GM20000 (cell line): ENCODE measurements at regions not wholly inside any gene's neighbourhood (a gene's known extent, or its start where the extent isn't known, plus 50 kb on each side); places are given as distances from the start of the nearest gene placed in this dataset.

Experiments
- DNase-seq: peaks from one replicate; pipeline ENCODE4 v3.0.0; 2012; ENCODE audit warnings: low spot score
- TF ChIP-seq, protein P1 (sequence below): IDR thresholded peaks from 2 replicates; pipeline ENCODE4 v1.5.1; 2012; ENCODE audit warnings: mild to moderate bottlenecking, control low read depth; ENCODE audit errors: extremely low read depth, missing control alignments

DNA sequence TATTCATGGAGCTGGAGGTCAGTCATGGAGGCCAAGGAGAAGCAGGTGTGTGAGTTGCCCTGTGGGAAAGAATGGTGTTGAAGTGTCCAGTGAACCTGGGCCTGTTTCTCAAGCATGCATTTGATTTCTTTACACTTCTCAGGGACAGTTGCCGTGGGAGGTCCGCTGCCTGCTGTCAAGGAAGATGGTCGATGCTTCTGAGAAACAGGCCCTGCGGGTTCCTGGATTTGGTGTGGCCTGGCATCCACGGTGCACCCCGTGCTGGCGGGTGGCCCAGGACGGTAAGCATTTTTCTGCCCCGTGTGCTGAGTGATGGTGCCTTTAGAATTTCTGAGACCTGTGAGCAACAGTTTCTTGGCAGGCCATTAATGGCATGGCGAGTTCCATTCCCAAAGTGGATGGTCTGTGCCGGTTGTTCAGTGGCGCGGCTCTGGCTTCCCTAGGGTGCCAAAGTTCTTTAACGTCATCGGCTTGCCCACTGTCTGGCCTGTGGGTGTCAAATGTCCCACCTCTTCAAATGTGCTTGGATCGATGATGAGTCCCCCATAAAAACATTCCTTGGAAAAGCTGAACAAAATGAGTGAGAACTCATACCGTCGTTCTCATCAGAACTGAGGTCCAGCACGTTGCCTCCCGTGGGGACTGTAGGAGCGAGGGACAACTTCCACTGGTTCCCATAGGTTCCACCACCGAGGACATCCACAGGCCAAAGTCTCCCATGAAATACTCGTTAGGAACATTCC is 107.2 kb downstream of the SNRPN start:
- no peak for DNase-seq
- TF ChIP-seq, protein P1, sequence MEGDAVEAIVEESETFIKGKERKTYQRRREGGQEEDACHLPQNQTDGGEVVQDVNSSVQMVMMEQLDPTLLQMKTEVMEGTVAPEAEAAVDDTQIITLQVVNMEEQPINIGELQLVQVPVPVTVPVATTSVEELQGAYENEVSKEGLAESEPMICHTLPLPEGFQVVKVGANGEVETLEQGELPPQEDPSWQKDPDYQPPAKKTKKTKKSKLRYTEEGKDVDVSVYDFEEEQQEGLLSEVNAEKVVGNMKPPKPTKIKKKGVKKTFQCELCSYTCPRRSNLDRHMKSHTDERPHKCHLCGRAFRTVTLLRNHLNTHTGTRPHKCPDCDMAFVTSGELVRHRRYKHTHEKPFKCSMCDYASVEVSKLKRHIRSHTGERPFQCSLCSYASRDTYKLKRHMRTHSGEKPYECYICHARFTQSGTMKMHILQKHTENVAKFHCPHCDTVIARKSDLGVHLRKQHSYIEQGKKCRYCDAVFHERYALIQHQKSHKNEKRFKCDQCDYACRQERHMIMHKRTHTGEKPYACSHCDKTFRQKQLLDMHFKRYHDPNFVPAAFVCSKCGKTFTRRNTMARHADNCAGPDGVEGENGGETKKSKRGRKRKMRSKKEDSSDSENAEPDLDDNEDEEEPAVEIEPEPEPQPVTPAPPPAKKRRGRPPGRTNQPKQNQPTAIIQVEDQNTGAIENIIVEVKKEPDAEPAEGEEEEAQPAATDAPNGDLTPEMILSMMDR: no peak

DNA sequence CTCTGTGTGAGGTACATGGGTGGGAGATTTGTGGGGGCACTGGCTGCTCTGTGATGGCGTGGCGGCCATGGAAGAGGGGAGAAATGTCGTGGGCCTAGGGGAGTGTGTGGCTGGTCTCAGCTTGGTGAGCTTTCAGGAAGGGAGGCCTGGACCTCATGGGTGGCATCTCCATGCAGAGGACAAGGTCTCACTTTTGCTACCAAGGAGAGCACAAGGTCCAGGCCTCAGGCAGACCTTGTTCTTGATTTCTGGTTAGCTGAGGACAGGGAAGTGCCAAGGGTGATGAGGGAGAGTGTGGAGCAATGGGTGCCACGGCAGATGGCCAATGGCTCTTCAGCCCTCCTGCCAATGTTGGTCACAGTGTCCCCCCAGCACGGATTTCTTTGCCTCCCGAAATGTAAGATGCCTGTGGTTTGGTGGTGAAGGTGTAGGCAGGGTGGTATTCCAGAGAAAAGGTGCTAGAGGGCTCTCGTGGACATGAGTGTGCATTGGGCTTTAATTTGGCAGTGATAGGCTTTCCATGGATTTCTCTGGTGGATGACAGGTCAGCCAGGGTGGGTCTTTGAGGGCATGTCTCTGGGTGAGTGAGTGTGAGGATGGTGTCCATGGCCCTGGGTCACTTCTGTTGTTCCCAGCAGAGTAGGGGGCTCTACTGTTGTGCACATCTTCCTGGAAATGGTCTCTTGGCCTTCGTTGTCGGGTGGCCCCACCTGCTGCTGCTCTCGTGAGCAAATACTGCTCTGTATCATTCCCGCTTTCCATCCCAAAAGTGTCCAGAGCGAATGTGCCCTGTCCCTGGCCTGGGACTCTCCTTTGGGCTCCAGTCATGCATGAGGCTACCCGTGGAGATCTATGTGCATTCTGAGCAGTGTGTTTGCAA is 108.0 kb downstream of the SNRPN start:
- TF ChIP-seq, protein P1: no peak
- no peak for DNase-seq

DNA sequence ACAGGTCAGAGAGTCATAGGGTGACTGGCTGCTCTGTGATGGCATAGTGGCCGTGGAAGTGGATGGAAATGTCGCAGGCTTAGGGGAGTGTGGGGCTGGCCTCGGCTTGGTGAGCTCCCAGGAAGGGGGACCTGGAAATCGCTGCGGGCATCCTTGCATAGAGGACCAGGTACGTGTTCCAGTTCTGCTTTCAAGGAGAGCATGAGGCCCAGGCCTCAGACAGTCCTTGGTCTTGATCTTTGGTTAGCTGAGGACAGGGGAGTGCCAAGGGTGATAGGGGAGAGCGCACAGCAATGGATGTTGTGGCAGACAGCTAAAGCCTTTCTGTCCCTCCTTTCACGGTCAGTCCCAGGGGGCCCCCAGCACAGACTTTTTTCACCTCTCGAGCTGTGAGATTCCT is 110.5 kb downstream of the SNRPN start:
- TF ChIP-seq, protein P1: no peak
- DNase-seq: no peak

DNA sequence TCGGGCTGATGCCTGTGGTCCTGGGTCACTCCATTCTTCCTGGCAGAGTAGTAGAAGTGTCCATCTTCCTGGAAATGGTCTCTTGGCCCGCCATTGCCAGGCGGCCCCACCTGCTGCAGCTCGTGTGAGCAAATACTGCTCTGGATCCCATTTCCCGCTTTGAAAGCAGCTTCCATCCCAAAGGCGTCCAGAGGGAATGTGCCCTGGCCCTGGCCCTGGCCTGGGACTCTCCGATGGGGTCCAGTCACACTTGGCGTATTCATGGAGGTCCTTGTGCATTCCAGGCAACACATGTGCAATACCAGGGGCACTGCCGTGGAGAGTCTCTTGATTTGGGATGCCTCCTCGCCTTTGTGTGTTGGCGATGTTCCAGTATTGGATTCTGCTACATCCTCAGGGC is 111.1 kb downstream of the SNRPN start:
- TF ChIP-seq, protein P1: no peak
- no peak for DNase-seq

DNA sequence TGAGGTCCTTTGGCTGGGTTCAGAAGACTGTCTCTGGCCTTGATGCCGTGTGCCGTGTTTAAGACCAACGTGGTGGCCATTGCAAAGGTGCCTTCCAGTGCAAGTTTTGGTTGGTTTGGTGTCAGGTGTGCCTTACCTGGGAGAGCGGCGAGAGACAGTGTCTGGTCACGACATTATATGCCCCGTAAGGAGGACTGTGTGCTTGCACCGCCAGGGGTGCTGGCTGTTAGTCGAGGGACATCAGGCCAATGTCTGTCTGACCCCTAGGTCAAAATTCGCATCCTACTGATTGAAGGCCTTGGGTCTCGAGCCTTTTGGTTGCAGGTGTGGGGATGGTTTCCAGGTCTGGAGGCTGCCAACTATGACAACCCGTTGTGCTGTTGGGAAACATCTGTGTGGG is 111.9 kb downstream of the SNRPN start:
- no peak for DNase-seq
- TF ChIP-seq, protein P1: no peak

DNA sequence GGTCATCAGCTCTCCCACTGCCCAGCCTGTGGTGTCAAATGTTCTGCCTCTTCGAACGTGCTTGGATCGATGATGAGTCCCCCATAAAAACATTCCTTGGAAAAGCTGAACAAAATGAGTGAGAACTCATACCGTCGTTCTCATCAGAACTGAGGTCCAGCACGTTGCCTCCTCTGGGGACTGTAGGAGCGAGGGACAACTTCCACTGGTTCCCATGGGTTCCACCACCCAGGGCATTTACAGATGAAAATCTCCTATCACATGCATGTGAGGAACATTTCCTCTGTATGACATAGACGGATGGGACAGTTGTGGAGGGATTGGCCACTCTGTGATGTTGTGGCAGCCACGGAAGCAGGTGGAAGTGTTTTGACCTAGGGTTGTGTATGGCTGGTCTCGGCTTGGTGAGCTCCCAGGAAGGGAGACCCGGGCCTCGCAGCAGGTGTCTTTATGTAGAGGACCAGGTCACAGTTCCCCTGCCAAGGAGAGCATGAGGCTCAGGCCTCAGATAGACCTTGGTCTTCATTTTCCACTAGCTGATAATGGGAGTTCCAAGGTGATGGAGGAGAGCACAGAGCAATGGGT is 113.0 kb downstream of the SNRPN start:
- DNase-seq: no peak
- TF ChIP-seq, protein P1: no peak

DNA sequence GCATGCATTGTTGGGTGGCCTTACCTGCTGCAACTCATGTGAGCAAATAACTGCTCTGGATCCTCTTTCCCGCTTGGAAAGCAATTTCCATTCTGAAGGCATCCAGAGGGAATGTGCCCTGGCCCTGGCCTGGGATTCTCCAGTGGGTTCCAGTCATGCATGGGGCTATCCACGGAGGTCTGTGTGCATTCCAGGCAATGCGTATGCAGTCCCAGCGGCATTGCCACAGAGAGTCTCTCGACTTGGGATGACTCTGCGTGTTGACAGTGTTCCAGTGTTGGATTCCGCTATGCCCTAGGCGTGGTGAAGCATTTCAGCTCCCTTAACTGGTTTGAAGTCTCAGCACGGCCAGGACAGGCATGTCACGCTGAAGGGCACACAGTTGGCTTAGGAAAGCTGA is 113.9 kb downstream of the SNRPN start:
- TF ChIP-seq, protein P1: no peak

More for the DNA sequence above, 113.9 kb downstream of the SNRPN start:
- no peak for DNase-seq
